Right atrium auricular region (tissue), 2 donors: ENCODE measurements at regions not wholly inside any gene's neighbourhood (a gene's known extent, or its start where the extent isn't known, plus 50 kb on each side); places are given as distances from the start of the nearest gene placed in this dataset.

ENCODE experiments used
- DNase-seq: peaks from one replicate; pipeline ENCODE4 v3.0.0-alpha.2; 2019; ENCODE audit warnings: low spot score
- H3K27ac ChIP-seq, 2 donors: fragments of 200-600 bp; sonication (generic); 1 replicate in 1 of 2; 2 replicates in 1 of 2; pipeline ENCODE4 v1.5.1; 2016 to 2019
- H3K27me3 ChIP-seq, 2 donors: fragments of 200-600 bp; sonication (generic); one replicate each; pipeline versions ENCODE4 v1.5.1 to v1.6.0; 2017 to 2019
- H3K36me3 ChIP-seq: fragments of 200-600 bp; sonication (generic); one replicate; pipeline ENCODE4 v1.5.1; 2016
- H3K4me1 ChIP-seq, 2 donors: fragments of 200-600 bp; sonication (generic); one replicate each; pipeline versions ENCODE4 v1.5.1 to v1.6.0; 2017 to 2019
- H3K4me3 ChIP-seq, 2 donors: fragments of 200-600 bp; sonication (generic); 1 replicate in 1 of 2; 2 replicates in 1 of 2; pipeline ENCODE4 v1.5.1; 2017 to 2019; ENCODE audit warnings: mild to moderate bottlenecking in 1 of 2, moderate library complexity in 1 of 2
- H3K9me3 ChIP-seq, 2 donors: fragments of 200-600 bp; sonication (generic); one replicate each; pipeline ENCODE4 v1.5.1; 2019
- TF ChIP-seq, protein P1 (sequence below), 2 donors: fragments of 200-600 bp; sonication (generic); IDR thresholded peaks; one replicate each; pipeline ENCODE4 v1.5.1; 2019; ENCODE audit warnings: antibody characterized with exemption in 2 of 2

- H3K27ac ChIP-seq: no peak overlapping the region
- no peak overlapping the region for H3K4me3 ChIP-seq
- TF ChIP-seq, protein P1, sequence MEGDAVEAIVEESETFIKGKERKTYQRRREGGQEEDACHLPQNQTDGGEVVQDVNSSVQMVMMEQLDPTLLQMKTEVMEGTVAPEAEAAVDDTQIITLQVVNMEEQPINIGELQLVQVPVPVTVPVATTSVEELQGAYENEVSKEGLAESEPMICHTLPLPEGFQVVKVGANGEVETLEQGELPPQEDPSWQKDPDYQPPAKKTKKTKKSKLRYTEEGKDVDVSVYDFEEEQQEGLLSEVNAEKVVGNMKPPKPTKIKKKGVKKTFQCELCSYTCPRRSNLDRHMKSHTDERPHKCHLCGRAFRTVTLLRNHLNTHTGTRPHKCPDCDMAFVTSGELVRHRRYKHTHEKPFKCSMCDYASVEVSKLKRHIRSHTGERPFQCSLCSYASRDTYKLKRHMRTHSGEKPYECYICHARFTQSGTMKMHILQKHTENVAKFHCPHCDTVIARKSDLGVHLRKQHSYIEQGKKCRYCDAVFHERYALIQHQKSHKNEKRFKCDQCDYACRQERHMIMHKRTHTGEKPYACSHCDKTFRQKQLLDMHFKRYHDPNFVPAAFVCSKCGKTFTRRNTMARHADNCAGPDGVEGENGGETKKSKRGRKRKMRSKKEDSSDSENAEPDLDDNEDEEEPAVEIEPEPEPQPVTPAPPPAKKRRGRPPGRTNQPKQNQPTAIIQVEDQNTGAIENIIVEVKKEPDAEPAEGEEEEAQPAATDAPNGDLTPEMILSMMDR (IDR thresholded peaks at IDR 0.05): no peak
- DNase-seq: no peak
- H3K27me3 ChIP-seq: no peaks in the 10 kb centered on the region
- H3K36me3 ChIP-seq: no peaks in the 10 kb centered on the region
- H3K9me3 ChIP-seq: no peaks in the 10 kb centered on the region
- H3K4me1 ChIP-seq: no peaks in the 10 kb centered on the region
Observed at GRCh38 chr3:99351122-99351521, 287.3 kb upstream of the COL8A1 start.

DNA sequence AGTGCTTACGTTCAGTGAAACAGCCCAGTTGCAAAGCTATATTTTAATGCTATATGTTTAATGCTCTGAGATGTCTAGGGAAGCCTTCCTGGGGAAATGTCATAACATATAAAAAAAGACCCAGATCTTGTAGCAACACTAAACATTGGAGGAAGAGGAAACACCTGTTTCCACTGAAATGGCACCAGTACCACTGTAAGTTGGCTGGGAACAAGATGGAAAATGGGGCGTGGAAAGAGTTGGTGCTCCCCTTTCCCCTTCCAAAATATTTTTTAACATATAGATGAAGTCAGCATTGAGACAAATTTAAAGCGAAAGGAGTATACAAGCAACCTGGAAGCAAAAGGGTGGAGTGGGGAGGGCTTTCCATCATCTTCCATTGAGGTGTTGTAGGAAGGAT, 289.9 kb upstream of the COL8A1 start:
- Histone ChIP-seq H3K4me1 (no peaks in the 10 kb centered on the region), H3K9me3 (no peaks in the 10 kb centered on the region), H3K27me3 (no peaks in the 10 kb centered on the region), H3K36me3 (no peaks in the 10 kb centered on the region), H3K27ac (no peak overlapping the region), H3K4me3 (no peak overlapping the region)
- TF ChIP-seq, protein P1 (IDR thresholded peaks at IDR 0.05): no peak
- DNase-seq: no peak

DNA sequence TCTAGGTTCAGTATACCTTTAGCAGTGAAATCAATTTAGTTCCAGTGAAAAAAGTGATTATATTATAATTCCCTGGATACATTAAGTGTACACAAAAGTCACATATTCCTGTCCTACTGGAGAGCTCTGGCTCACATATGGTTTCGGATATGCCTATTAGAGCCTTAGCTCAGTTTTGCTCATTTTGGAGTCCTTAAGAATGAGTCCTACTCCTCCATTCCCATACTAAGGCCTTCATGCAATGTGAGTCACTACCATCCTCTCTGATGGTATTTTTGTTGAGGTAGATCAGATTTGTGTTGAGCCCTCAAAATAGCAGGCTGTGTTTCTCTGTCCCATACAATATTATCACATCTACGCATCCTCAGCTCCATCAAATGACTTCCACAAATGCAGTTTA, 294.2 kb upstream of the COL8A1 start:
- no peaks in the 10 kb centered on the region for H3K36me3 ChIP-seq
- H3K9me3 ChIP-seq: peaks cover 0 to 5% of the 10 kb centered on the region in 2 donors
- no peak overlapping the region for H3K27ac ChIP-seq
- DNase-seq: no peak
- no peaks in the 10 kb centered on the region for H3K27me3 ChIP-seq
- no peak overlapping the region for H3K4me3 ChIP-seq
- TF ChIP-seq, protein P1 (IDR thresholded peaks at IDR 0.05): no peak
- H3K4me1 ChIP-seq: no peaks in the 10 kb centered on the region

DNA sequence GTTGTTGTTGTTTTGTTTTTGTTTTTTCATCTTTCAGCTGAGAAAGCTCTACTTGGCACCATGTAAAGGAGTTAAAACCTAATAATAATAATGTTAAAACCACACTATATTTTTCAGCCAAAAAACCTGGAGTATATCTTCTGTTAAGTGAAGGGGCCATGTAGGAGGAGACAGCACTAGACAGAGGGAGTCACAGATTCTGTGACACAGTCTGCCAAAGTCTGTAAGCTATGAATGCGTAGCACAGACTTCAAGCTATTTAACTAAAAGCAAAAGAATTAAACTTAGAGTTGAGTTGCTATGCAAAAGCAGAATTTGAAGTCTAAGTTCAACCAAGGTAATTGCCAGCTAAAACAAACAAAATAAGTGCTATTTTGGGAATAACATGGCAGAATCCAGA, 296.0 kb upstream of the COL8A1 start:
- no peaks in the 10 kb centered on the region for H3K4me1 ChIP-seq
- no peaks in the 10 kb centered on the region for H3K27me3 ChIP-seq
- TF ChIP-seq, protein P1 (IDR thresholded peaks at IDR 0.05): no peak
- peaks cover 0 to 10% of the 10 kb centered on the region in 2 donors for H3K9me3 ChIP-seq
- no peak overlapping the region for H3K27ac ChIP-seq
- no peak for DNase-seq
- H3K36me3 ChIP-seq: no peaks in the 10 kb centered on the region
- H3K4me3 ChIP-seq: no peak overlapping the region

DNA sequence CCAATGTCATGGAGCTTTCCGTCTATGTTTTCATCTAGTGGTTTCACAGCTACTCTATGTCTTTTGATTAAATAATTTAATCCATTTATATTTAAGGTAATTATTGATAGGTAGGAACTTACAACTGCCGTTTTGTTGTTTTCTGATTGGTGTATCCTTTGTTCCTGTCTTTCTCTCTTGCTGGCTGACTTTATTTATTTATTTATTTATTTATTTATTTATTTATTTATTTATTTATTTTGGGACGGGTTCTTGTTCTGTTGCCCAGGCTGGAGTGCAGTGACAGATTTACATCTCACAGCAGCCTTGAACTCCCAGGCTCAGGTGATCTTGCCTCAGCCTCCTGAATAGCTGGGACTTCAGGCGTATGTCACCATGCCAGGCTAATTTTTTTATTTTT, 299.2 kb upstream of the COL8A1 start:
- TF ChIP-seq, protein P1 (IDR thresholded peaks at IDR 0.05): no peak
- no peak for DNase-seq

GRCh38 chr3:99332718-99333117, 305.7 kb upstream of the COL8A1 start:
- TF ChIP-seq, protein P1 (IDR thresholded peaks at IDR 0.05): no peak
- H3K9me3 ChIP-seq: no peaks in the 10 kb centered on the region
- H3K27me3 ChIP-seq: no peaks in the 10 kb centered on the region
- no peaks in the 10 kb centered on the region for H3K4me1 ChIP-seq
- no peaks in the 10 kb centered on the region for H3K36me3 ChIP-seq
- no peak overlapping the region for H3K4me3 ChIP-seq
- no peak overlapping the region for H3K27ac ChIP-seq
- no peak for DNase-seq

More for the DNA sequence above, 299.2 kb upstream of the COL8A1 start:
- Histone ChIP-seq H3K4me1 (no peaks in the 10 kb centered on the region), H3K36me3 (no peaks in the 10 kb centered on the region), H3K9me3 (peaks cover 0 to 10% of the 10 kb centered on the region in 2 donors), H3K4me3 (no peak overlapping the region), H3K27me3 (no peaks in the 10 kb centered on the region), H3K27ac (no peak overlapping the region)
